ENCODE measurements at regions not wholly inside any gene's neighbourhood (a gene's known extent, or its start where the extent isn't known, plus 50 kb on each side); places are given as distances from the start of the nearest gene placed in this dataset.

DNA sequence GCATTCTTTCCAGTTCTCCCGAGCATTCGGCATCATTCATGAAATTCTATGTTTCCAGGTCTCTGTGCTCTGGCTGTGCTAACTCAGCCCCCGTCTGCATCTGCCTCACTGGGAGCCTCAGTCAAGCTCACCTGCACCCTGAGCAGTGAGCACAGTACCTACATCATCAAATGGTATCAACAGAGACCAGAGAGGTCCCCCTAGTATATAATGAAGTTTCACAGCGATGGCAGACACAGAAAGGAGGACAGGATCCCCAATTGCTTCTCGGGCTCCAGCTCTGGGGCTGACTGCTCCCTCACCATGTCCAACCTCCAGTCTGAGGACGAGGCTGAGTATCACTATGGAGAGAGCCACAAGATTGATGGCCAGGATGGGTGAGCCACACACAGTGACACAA, 52.8 kb upstream of the IGLL5 start:
- TF ChIP-seq POLR2A (IDR thresholded peaks at IDR 0.05; ENCODE audit: extremely low read depth, insufficient read length) (no peak), CTCF (IDR thresholded peaks at IDR 0.05; ENCODE audit: low read depth, low read length) (no peak)
- TF ChIP-seq, protein P1, sequence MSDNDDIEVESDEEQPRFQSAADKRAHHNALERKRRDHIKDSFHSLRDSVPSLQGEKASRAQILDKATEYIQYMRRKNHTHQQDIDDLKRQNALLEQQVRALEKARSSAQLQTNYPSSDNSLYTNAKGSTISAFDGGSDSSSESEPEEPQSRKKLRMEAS (IDR thresholded peaks at IDR 0.05; ENCODE audit: low read depth, low read length): no peak
